OCI-LY3 (cell line): ENCODE measurements at regions not wholly inside any gene's neighbourhood (a gene's known extent, or its start where the extent isn't known, plus 50 kb on each side); places are given as distances from the start of the nearest gene placed in this dataset.

Experiments used
- H2AFZ ChIP-seq: fragments of 200-600, 300-600 bp; shearing (Covaris generic); 2 replicates; pipeline ENCODE4 v1.6.0; 2014; ENCODE audit warnings: antibody characterized with exemption, low read depth, low read length
- H3K27ac ChIP-seq: fragments of 200-600, 300-600 bp; sonication (generic); 2 replicates; pipeline ENCODE4 v1.5.1; 2014; ENCODE audit warnings: mild to moderate bottlenecking, low read length, moderate library complexity, mixed read lengths
- H3K27me3 ChIP-seq: fragments of 200-600, 300-600 bp; sonication (generic); 2 replicates; pipeline ENCODE4 v1.6.1; 2014; ENCODE audit warnings: low read depth, low read length, mixed read lengths
- H3K36me3 ChIP-seq: fragments of 200-600, 300-600 bp; sonication (generic); replicated peaks from 2 replicates; pipeline ENCODE3; 2014; ENCODE audit warnings: low read depth, low read length, mixed read lengths
- H3K4me1 ChIP-seq: fragments of 300-600, 200-600 bp; sonication (generic); 2 replicates; pipeline ENCODE4 v1.6.1; 2014; ENCODE audit warnings: low read length, mixed read lengths
- H3K4me2 ChIP-seq: fragments of 200-600, 300-600 bp; sonication (generic); 2 replicates; pipeline ENCODE4 v1.6.1; 2014; ENCODE audit warnings: low read length, mixed read lengths
- H3K4me3 ChIP-seq: fragments of 300-600, 200-600 bp; sonication (generic); 2 replicates; pipeline ENCODE4 v1.5.1; 2014; ENCODE audit warnings: antibody characterized with exemption, mild to moderate bottlenecking, low read length, moderate library complexity
- H3K79me2 ChIP-seq: fragments of 300-600, 200-600 bp; shearing (Covaris generic); 2 replicates; pipeline ENCODE4 v1.6.1; 2014; ENCODE audit warnings: mild to moderate bottlenecking, low read length, mixed read lengths
- H3K9ac ChIP-seq: fragments of 300-600, 200-600 bp; shearing (Covaris generic); 2 replicates; pipeline ENCODE4 v1.6.0; 2014; ENCODE audit warnings: mild to moderate bottlenecking, low read length, moderate library complexity
- H3K9me3 ChIP-seq: fragments of 200-600, 300-600 bp; shearing (Covaris generic); 2 replicates; pipeline ENCODE4 v1.6.1; 2014; ENCODE audit warnings: low read length, mixed read lengths; ENCODE audit not compliant: insufficient read depth
- H4K20me1 ChIP-seq: fragments of 200-600, 300-600 bp; sonication (generic); 2 replicates; pipeline ENCODE4 v1.6.1; 2016; ENCODE audit warnings: low read length, mixed read lengths; ENCODE audit not compliant: insufficient read depth
- EZH2phosphoT487 ChIP-seq: fragments of 200-600 bp; shearing (Covaris generic); IDR thresholded peaks from 2 replicates; pipeline ENCODE4 v1.6.1; 2018; ENCODE audit warnings: antibody characterized with exemption, mixed run types, low read depth
- TF ChIP-seq, protein P1 (sequence below): fragments of 200-600, 300-600 bp; sonication (generic); IDR thresholded peaks from 2 replicates; pipeline ENCODE4 v1.5.1; 2014; ENCODE audit warnings: antibody characterized with exemption, low read length, low read depth

DNA sequence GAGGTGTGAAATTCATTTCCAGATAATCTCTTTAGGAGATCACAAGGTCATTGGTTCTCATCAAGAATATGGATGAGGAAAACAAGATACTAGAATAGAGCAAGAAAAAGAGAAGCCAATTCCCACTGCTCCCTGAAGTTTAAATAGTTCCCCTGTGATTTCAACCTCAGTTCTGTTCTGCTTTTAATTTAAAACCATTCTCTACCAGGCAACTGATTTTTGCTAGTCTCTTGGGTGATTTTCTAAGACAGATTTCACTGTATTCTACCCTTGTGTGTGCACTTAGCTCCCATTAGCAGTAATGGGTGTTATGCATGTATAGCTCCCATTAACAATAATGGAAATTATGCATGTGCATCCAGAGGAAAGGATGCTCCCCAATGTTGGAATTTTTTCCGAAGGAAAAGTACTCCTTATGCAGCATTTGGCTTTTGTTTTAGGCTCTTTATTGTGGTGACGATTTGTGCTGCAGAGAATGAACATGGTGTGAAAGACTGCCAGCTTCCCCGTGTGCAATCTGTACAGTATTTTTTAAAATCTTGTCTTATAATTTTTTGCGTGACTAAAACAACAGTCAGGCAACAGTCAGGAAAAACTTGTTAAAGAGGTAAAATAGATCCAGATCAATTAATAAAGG, 144.0 kb upstream of the ZRANB2 start:
- no peaks in the 10 kb centered on the region for H3K79me2 ChIP-seq
- no peak overlapping the region for H3K9ac ChIP-seq
- no peaks in the 10 kb centered on the region for H3K9me3 ChIP-seq
- no peak overlapping the region for H3K27ac ChIP-seq
- TF ChIP-seq, protein P1, sequence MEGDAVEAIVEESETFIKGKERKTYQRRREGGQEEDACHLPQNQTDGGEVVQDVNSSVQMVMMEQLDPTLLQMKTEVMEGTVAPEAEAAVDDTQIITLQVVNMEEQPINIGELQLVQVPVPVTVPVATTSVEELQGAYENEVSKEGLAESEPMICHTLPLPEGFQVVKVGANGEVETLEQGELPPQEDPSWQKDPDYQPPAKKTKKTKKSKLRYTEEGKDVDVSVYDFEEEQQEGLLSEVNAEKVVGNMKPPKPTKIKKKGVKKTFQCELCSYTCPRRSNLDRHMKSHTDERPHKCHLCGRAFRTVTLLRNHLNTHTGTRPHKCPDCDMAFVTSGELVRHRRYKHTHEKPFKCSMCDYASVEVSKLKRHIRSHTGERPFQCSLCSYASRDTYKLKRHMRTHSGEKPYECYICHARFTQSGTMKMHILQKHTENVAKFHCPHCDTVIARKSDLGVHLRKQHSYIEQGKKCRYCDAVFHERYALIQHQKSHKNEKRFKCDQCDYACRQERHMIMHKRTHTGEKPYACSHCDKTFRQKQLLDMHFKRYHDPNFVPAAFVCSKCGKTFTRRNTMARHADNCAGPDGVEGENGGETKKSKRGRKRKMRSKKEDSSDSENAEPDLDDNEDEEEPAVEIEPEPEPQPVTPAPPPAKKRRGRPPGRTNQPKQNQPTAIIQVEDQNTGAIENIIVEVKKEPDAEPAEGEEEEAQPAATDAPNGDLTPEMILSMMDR, result no peak
- no peak for TF ChIP-seq EZH2phosphoT487
- no peak overlapping the region for H2AFZ ChIP-seq
- H3K36me3 ChIP-seq, result no peaks in the 10 kb centered on the region
- no peak overlapping the region for H3K4me3 ChIP-seq
- H3K27me3 ChIP-seq, result no peaks in the 10 kb centered on the region
- no peaks in the 10 kb centered on the region for H4K20me1 ChIP-seq
- no peaks in the 10 kb centered on the region for H3K4me1 ChIP-seq
- H3K4me2 ChIP-seq, result no peak overlapping the region

DNA sequence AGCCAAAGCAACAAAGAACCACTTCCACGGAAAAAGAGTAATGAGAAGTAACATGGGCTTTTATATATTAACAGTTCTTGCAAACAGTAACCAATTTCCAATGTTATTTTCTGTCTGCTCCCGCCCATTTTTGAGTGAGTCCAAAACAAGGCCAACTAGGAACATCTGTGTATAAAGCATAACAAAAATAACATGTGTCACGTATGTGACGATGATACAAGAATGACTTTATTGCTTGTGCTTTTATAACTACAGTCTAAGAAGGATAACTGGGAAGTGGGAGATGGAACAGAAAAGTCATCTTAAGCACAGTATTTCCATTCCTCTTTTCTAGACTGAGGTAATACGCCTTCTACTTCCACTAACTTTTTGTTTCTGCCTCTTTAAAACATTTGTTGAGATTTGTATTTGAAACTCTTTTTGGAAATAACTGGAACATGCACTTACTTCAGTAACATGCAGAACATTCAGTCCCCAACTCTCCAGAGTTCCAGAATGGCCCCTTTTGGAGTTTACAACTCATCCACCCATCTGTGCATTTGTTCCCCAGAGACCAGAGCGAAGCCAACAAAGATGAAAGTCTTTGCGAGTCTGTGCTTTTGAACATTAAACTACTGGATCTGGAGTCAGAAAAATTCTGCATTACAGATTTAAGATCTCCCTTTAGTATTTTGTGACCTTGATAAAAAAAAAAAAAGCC, 143.0 kb upstream of the ZRANB2 start:
- Histone ChIP-seq H3K79me2 (no peaks in the 10 kb centered on the region), H3K4me1 (no peaks in the 10 kb centered on the region), H3K4me2 (no peak overlapping the region), H3K4me3 (no peak overlapping the region), H3K27ac (no peak overlapping the region), H3K9ac (no peak overlapping the region), H3K27me3 (no peaks in the 10 kb centered on the region), H3K9me3 (no peaks in the 10 kb centered on the region), H2AFZ (no peak overlapping the region), H4K20me1 (no peaks in the 10 kb centered on the region), H3K36me3 (no peaks in the 10 kb centered on the region)
- TF ChIP-seq EZH2phosphoT487, result no peak
- TF ChIP-seq, protein P1, result no peak

DNA sequence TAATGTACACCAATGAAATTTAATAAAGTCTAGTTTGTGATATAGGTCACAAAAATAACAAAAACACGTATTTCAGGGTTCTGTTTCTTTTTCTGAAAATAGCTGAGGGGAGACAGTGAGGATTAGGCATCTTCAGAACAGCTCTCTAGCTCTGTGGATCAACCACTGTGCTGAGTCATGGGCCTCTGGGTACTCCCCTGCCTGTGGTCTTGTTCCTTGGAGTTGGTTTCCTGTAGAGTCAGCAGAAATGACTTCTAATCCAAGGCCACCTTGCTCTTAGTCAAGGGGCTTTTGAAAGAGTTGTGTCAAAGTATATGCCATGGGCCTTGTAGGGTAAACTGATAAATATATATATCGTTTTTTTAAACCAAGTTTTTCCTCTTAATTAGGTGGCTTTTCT, 141.8 kb upstream of the ZRANB2 start:
- Histone ChIP-seq H2AFZ (no peak overlapping the region), H3K27ac (no peak overlapping the region), H3K27me3 (no peaks in the 10 kb centered on the region), H3K9me3 (no peaks in the 10 kb centered on the region), H3K79me2 (no peaks in the 10 kb centered on the region), H3K4me2 (no peak overlapping the region), H3K36me3 (no peaks in the 10 kb centered on the region), H4K20me1 (no peaks in the 10 kb centered on the region), H3K9ac (no peak overlapping the region), H3K4me1 (no peaks in the 10 kb centered on the region), H3K4me3 (no peak overlapping the region)
- TF ChIP-seq EZH2phosphoT487, result no peak
- TF ChIP-seq, protein P1, result no peak

DNA sequence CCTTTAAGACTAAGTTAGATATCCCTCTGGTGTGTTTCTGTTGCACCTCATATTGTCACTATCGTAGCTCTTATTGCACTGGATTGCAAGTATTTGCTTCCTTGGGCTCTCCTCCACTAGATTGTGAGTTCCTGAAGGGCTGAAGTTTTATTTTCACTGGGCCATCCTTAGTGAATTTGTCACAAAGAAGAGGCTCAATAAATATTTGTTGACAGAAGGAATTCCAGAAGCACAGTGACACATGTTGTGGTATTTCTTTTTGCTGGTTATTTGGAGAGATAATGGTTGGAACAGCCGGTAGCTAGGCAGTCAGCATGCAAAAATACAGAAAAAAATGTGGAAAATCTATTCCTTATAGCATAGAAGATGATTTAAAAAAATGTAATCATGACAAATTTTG, 129.9 kb upstream of the ZRANB2 start:
- H2AFZ ChIP-seq, result no peak overlapping the region
- H3K79me2 ChIP-seq, result no peaks in the 10 kb centered on the region
- no peak overlapping the region for H3K4me2 ChIP-seq
- no peaks in the 10 kb centered on the region for H4K20me1 ChIP-seq
- H3K27me3 ChIP-seq, result no peaks in the 10 kb centered on the region
- H3K9ac ChIP-seq, result no peak overlapping the region
- TF ChIP-seq, protein P1, result no peak
- no peak overlapping the region for H3K27ac ChIP-seq
- no peaks in the 10 kb centered on the region for H3K9me3 ChIP-seq
- H3K4me3 ChIP-seq, result no peak overlapping the region
- H3K4me1 ChIP-seq, result no peaks in the 10 kb centered on the region
- H3K36me3 ChIP-seq, result no peaks in the 10 kb centered on the region
